Activated CD8-positive, alpha-beta T cell treated with anti-CD3 and anti-CD28 coated beads, Interleukin-2, amount 10 ng/mL, durations not matched to agents 7 days and 5 days (primary cell): ENCODE measurements at regions not wholly inside any gene's neighbourhood (a gene's known extent, or its start where the extent isn't known, plus 50 kb on each side); places are given as distances from the start of the nearest gene placed in this dataset.
"Not testable (repeated sequence)": the region's sequence is repeated elsewhere in the genome, so short reads cannot be mapped to it uniquely, and the experiment has no call there.

Experiments
- ATAC-seq: fragments of 150-1000 bp; cut with Tn5 transposase; one replicate; pipeline ENCODE4 v1.10.0; 2021; ENCODE audit warnings: moderate library complexity
- CTCF ChIA-PET: fragments of 350-600 bp; sonication (Branson Sonifier 250); formaldehyde crosslinking; loops from one replicate; lab custom pipeline; 2021; ENCODE audit warnings: antibody characterized with exemption; lab: Charles Lee
- POLR2A ChIA-PET: fragments of 350-600 bp; sonication (Branson Sonifier 250); formaldehyde crosslinking; loops from one replicate; lab custom pipeline; 2021; ENCODE audit warnings: antibody characterized with exemption; lab: Charles Lee
- DNase-seq: peaks from one replicate; pipeline ENCODE4 v3.0.0-alpha.2; 2020
- H3K27ac Mint-ChIP-seq: one replicate; pipeline ENCODE4 v1.8.0; 2021; ENCODE audit warnings: mild to moderate bottlenecking, mixed read lengths
- H3K27me3 Mint-ChIP-seq: one replicate; pipeline ENCODE4 v1.8.0; 2021; ENCODE audit warnings: low read depth, mixed read lengths
- H3K36me3 Mint-ChIP-seq: one replicate; pipeline ENCODE4 v1.8.0; 2021; ENCODE audit warnings: low read depth, mixed read lengths
- H3K4me1 Mint-ChIP-seq: one replicate; pipeline ENCODE4 v1.8.0; 2021; ENCODE audit warnings: low read depth, mixed read lengths
- H3K4me3 Mint-ChIP-seq: one replicate; pipeline ENCODE4 v1.8.0; 2021; ENCODE audit warnings: mild to moderate bottlenecking, mixed read lengths
- H3K9me3 Mint-ChIP-seq: one replicate; pipeline ENCODE4 v1.8.0; 2022; ENCODE audit warnings: mixed read lengths; ENCODE audit not compliant: insufficient read depth

GRCh38 chr16:86346034-86346433 is 164.3 kb upstream of the FOXF1 start:
- no peak overlapping the region for H3K4me3 Mint-ChIP-seq
- DNase-seq (no peak), ATAC-seq (no peak)
- CTCF ChIA-PET, result no interaction called here
- H3K9me3 Mint-ChIP-seq, result no peaks in the 10 kb centered on the region
- POLR2A ChIA-PET, result no interaction called here
- H3K4me1 Mint-ChIP-seq, result no peaks in the 10 kb centered on the region
- no peaks in the 10 kb centered on the region for H3K36me3 Mint-ChIP-seq
- peaks cover 34% of the 10 kb centered on the region for H3K27me3 Mint-ChIP-seq
- no peak overlapping the region for H3K27ac Mint-ChIP-seq

- DNase-seq (no peak), ATAC-seq (no peak)
- no peak overlapping the region for H3K27ac Mint-ChIP-seq
- no peaks in the 10 kb centered on the region for H3K36me3 Mint-ChIP-seq
- H3K4me3 Mint-ChIP-seq, result no peak overlapping the region
- CTCF ChIA-PET, result no interaction called here
- POLR2A ChIA-PET, result no interaction called here
- peaks cover 29% of the 10 kb centered on the region for H3K27me3 Mint-ChIP-seq
- no peaks in the 10 kb centered on the region for H3K9me3 Mint-ChIP-seq
- H3K4me1 Mint-ChIP-seq, result no peaks in the 10 kb centered on the region
Measured at GRCh38 chr16:86347090-86347489, 163.2 kb upstream of the FOXF1 start.

- Mint-ChIP-seq H3K27ac (no peak overlapping the region), H3K9me3 (no peaks in the 10 kb centered on the region), H3K27me3 (peaks cover 24% of the 10 kb centered on the region), H3K36me3 (no peaks in the 10 kb centered on the region), H3K4me1 (no peaks in the 10 kb centered on the region), H3K4me3 (no peak overlapping the region)
- no peak for DNase-seq
- ChIA-PET POLR2A (no interaction called here), CTCF (no interaction called here)
- ATAC-seq, result no peak
Measured at GRCh38 chr16:86347916-86348555, 162.3 kb upstream of the FOXF1 start.

- H3K27ac Mint-ChIP-seq, result no peak overlapping the region
- no peak for ATAC-seq
- CTCF ChIA-PET, result no interaction called here
- POLR2A ChIA-PET, result no interaction called here
- DNase-seq, result no peak
- H3K27me3 Mint-ChIP-seq, result peaks cover 11% of the 10 kb centered on the region
- H3K4me3 Mint-ChIP-seq, result no peak overlapping the region
- no peaks in the 10 kb centered on the region for H3K9me3 Mint-ChIP-seq
- H3K4me1 Mint-ChIP-seq, result no peaks in the 10 kb centered on the region
- H3K36me3 Mint-ChIP-seq, result no peaks in the 10 kb centered on the region
Measured at GRCh38 chr16:86349338-86349900, 160.9 kb upstream of the FOXF1 start.

GRCh38 chr16:86350289-86350688 is 160.0 kb upstream of the FOXF1 start:
- Mint-ChIP-seq H3K9me3 (no peaks in the 10 kb centered on the region), H3K27me3 (peaks cover 7% of the 10 kb centered on the region), H3K4me3 (no peak overlapping the region), H3K36me3 (no peaks in the 10 kb centered on the region), H3K4me1 (no peaks in the 10 kb centered on the region), H3K27ac (no peak overlapping the region)
- DNase-seq (no peak), ATAC-seq (no peak)
- CTCF ChIA-PET, result no interaction called here
- POLR2A ChIA-PET, result no interaction called here

- no peak for ATAC-seq
- DNase-seq, result no peak
- Mint-ChIP-seq H3K36me3 (no peaks in the 10 kb centered on the region), H3K9me3 (no peaks in the 10 kb centered on the region), H3K27ac (no peak overlapping the region), H3K27me3 (peaks cover 6% of the 10 kb centered on the region), H3K4me1 (no peaks in the 10 kb centered on the region), H3K4me3 (no peak overlapping the region)
- ChIA-PET POLR2A (interaction anchor here (0.6 kb wide), 1 partner anchor 47 kb away, joined by 4 read pairs; no protein-coding TSS in a partner anchor), CTCF (no interaction called here)
Measured at GRCh38 chr16:86351041-86351784, 159.1 kb upstream of the FOXF1 start.

- H3K9me3 Mint-ChIP-seq, H3K27me3 Mint-ChIP-seq, H3K27ac Mint-ChIP-seq, ATAC-seq, H3K4me3 Mint-ChIP-seq, H3K36me3 Mint-ChIP-seq, H3K4me1 Mint-ChIP-seq, CTCF ChIA-PET, DNase-seq: not testable (repeated sequence)
- POLR2A ChIA-PET, result interaction anchor here (0.6 kb wide), 1 partner anchor 46 kb away, joined by 4 read pairs; no protein-coding TSS in a partner anchor
Measured at GRCh38 chr16:86351785-86352139, 158.6 kb upstream of the FOXF1 start.

- CTCF ChIA-PET, result no interaction called here
- POLR2A ChIA-PET, result no interaction called here
- DNase-seq, result no peak
- H3K4me3 Mint-ChIP-seq, result no peak overlapping the region
- peaks cover 6% of the 10 kb centered on the region for H3K27me3 Mint-ChIP-seq
- no peaks in the 10 kb centered on the region for H3K4me1 Mint-ChIP-seq
- no peaks in the 10 kb centered on the region for H3K36me3 Mint-ChIP-seq
- no peaks in the 10 kb centered on the region for H3K9me3 Mint-ChIP-seq
- no peak for ATAC-seq
- no peak overlapping the region for H3K27ac Mint-ChIP-seq
Measured at GRCh38 chr16:86353148-86353547, 157.2 kb upstream of the FOXF1 start.

- H3K36me3 Mint-ChIP-seq, result no peaks in the 10 kb centered on the region
- no peaks in the 10 kb centered on the region for H3K4me1 Mint-ChIP-seq
- no peak overlapping the region for H3K4me3 Mint-ChIP-seq
- H3K27me3 Mint-ChIP-seq, result peaks cover 3% of the 10 kb centered on the region
- no peaks in the 10 kb centered on the region for H3K9me3 Mint-ChIP-seq
- H3K27ac Mint-ChIP-seq, result no peak overlapping the region
- DNase-seq (no peak), ATAC-seq (no peak)
- ChIA-PET POLR2A (no interaction called here), CTCF (no interaction called here)
Measured at GRCh38 chr16:86353948-86354347, 156.4 kb upstream of the FOXF1 start.

- H3K9me3 Mint-ChIP-seq, result no peaks in the 10 kb centered on the region
- no peaks in the 10 kb centered on the region for H3K4me1 Mint-ChIP-seq
- no peak for DNase-seq
- ChIA-PET CTCF (no interaction called here), POLR2A (no interaction called here)
- no peaks in the 10 kb centered on the region for H3K36me3 Mint-ChIP-seq
- ATAC-seq, result no peak
- H3K4me3 Mint-ChIP-seq, result no peak overlapping the region
- no peak overlapping the region for H3K27ac Mint-ChIP-seq
- peaks cover 3% of the 10 kb centered on the region for H3K27me3 Mint-ChIP-seq
Measured at GRCh38 chr16:86354641-86355513, 155.4 kb upstream of the FOXF1 start.

GRCh38 chr16:86355531-86355930 is 154.8 kb upstream of the FOXF1 start:
- ATAC-seq, result no peak
- CTCF ChIA-PET, result no interaction called here
- POLR2A ChIA-PET, result no interaction called here
- Mint-ChIP-seq H3K9me3 (no peaks in the 10 kb centered on the region), H3K36me3 (no peaks in the 10 kb centered on the region), H3K4me1 (no peaks in the 10 kb centered on the region), H3K27me3 (peaks cover 3% of the 10 kb centered on the region), H3K4me3 (no peak overlapping the region), H3K27ac (no peak overlapping the region)
- no peak for DNase-seq

- no peak for ATAC-seq
- CTCF ChIA-PET, result no interaction called here
- peaks cover 1% of the 10 kb centered on the region for H3K27me3 Mint-ChIP-seq
Measured at GRCh38 chr16:86355951-86356350, 154.4 kb upstream of the FOXF1 start.

More at GRCh38 chr16:86355951-86356350, 154.4 kb upstream of the FOXF1 start:
- no peaks in the 10 kb centered on the region for H3K36me3 Mint-ChIP-seq
- no peak for DNase-seq
- H3K4me1 Mint-ChIP-seq, result no peaks in the 10 kb centered on the region
- H3K9me3 Mint-ChIP-seq, result no peaks in the 10 kb centered on the region
- no peak overlapping the region for H3K27ac Mint-ChIP-seq
- POLR2A ChIA-PET, result no interaction called here
- H3K4me3 Mint-ChIP-seq, result no peak overlapping the region
